NCI-H526 (cell line): ENCODE measurements at regions not wholly inside any gene's neighbourhood (a gene's known extent, or its start where the extent isn't known, plus 50 kb on each side); places are given as distances from the start of the nearest gene placed in this dataset.
A peak's percentile ranks its signal among the peaks of the same experiment; 100 is the strongest.
"Not testable (repeated sequence)": the region's sequence is repeated elsewhere in the genome, so short reads cannot be mapped to it uniquely, and the experiment has no call there.

ENCODE experiments used
- DNase-seq, 2 experiments: peaks; one replicate each; lab custom pipeline; 2025; lab: John Stamatoyannopoulos, UW

DNA sequence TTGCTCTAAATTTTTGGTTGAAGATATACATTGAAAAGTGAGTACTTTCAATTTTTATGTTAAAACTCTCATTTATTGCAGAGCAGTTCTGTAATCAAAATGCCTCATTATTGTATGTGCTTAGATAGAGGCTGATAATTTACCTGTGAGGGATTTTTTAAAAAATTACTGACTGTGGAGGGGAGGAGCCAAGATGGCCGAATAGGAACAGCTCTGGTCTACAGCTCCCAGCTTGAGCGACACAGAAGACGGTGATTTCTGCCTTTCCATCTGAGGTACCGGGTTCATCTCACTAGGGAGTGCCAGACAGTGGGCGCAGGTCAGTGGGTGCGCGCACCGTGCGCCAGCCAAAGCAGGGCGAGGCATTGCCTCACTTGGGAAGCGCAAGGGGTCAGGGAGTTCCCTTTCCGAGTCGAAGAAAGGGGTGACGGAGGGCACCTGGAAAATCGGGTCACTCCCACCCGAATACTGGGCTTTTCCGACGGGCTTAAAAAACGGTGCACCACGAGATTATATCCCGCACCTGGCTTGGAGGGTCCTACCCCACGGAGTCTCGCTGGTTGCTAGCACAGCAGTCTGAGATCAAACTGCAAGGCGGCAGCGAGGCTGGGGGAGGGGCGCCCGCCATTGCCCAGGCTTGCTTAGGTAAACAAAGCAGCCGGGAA, 89.4 kb downstream of the DDX11 start:
- DNase-seq = not testable (repeated sequence)

DNA sequence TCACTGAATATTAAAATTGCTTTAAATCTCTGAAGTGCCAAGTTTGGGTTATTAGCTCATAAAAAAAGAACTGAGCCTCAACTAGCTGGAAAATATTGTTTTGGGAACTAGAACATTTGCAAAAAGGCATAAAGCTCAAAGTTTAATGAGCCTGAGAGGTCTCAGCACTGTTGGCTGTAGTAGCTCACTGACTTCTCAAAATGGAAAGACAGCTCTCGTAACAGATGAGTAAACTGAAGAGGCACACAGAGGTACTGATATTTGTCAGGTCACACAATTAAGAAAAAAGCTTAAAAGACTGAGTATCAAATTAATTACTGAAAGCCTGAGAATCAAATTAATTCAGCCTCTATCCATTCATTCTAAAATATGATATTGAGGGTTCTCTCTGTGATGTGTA, 100.6 kb downstream of the DDX11 start:
- DNase-seq = not testable (repeated sequence)

DNA sequence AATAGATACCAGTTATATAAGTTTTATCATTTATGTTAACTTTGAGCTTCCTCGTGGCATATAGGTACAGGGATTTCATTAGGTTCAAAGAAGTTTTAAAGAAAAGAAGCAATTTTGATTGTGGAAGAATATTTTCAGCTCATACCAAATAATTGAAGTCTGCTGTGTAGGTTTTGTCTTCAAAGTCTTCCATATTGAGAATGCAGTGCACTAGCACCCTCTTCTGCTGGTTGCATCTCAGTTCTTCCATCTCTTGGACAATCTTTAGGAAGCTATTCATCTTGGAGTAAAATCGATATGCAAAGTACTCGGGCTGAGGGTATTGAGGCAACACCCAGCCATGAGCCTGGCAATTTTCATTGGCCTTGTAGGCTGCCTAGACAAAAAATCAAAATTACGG, 103.9 kb downstream of the DDX11 start:
- not testable (repeated sequence) for DNase-seq

DNA sequence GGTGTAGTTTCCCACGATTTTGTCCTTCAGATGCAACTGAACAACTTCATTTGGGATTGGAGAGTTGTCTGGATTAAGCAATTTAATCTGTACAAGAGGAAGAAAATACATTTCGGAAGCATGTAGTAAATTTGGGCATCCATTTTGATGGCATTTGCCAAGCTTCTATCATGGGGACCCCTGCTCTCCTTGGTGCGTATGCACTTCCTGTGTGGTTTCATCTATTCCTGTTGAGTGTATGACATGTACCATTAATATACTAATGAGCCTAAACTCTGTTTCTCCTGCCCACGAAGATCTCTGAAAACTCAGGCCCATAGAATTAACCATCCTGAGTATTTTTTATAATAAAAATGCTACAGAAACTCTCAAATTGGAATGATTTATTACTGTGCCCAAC, 105.2 kb downstream of the DDX11 start:
- DNase-seq = not testable (repeated sequence)

DNA sequence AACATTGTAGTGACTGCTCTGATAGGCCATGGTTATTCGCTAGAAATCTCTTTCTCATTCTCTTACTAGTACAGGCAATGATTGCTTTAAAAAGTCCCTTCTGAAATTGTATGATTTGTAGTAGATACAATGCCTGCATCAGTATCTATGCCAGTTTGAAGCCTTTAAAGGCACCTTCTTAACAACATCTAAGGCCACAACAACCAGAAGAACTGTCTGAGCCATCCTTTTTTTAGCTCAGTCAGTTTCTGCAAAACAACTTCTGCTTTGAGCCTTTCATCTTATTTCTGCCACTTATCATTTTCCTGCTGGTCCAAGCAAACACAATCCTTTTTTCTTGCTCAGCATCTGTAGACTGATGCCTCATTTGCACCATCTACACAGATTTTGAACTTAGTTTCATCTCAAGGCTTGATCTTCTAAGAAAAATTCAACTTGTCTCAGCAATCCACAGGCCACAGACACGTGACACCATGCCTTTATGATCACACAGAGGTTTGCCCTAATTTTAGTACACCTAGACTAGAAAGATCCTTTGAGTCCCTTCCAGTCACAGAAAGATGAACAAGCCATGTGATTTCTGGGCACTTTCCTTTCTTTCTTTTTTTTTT, 106.1 kb downstream of the DDX11 start:
- not testable (repeated sequence) for DNase-seq

DNA sequence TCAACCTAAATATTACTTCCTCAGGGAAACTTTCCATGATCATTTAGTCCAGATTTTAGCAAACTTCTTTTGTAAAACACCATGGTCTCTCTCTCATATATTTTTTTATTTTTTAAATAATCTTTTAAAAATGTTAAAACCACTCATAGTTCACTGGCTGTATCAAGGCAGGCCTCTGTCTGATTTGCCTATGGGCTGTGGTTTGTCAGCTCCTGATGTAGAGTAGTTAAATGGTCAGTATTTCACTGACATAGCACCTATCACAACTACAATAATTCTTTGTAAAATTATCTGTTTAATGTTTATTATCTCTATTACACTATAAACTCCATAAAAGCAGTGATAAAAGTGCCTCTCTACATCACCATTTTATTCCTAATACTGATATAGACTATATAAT, 108.9 kb downstream of the DDX11 start:
- not testable (repeated sequence) for DNase-seq

DNA sequence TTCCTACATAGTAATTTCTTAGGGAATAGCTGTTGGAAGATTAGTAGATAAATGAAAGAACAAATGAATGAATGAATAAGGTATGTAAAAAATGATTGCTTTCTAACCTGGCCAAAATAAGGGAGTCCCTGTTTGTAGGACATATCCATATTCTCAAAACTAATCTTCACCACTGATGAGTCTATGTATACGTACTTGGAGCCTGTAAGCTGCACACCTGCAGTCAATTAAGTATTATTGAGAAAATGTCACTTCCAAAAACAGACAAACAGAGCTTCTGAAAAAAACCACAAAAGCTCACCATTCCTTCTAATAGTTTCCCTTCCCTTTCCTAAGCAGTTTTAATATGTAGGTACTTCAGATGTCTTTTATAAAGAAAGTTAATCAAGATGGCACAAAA, 109.4 kb downstream of the DDX11 start:
- not testable (repeated sequence) for DNase-seq

DNA sequence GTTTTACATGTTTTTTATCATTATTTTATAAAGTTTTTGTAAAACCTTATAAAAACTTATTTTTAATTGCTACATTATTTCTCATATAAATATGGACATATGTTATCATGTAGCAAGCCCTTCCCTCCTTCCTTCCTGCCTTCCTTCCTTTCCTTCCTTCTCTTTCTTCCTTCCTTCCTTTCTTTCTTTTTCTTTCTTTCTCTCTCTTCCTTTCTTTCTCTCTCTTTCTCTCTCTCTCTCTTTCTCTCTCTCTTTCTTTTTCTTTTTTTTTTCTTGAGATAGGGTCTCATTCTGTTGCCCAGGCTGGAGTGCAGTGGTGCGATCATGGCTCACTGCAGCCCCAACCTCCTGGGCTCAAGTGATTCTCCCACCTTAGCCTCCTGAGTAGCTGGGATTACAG, 110.2 kb downstream of the DDX11 start:
- not testable (repeated sequence) for DNase-seq

DNA sequence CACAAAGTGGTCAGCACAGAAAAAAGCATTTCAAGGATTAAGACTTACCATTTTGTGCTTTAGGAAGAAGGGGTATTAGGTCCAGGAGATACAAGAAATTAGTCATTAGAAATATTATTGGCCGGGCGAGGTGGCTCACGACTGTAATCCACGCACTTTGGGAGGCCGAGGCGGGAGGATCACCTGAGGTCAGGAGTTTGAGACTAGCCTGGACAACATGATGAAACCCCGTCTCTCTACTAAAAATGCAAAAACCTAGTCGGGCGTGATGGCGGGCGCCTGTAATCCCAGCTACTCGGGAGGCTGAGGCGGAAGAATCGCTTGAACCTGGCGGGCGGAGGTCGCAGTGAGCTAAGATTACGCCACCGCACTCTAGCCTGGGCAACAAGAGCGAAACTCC, 111.0 kb downstream of the DDX11 start:
- DNase-seq = not testable (repeated sequence)

DNA sequence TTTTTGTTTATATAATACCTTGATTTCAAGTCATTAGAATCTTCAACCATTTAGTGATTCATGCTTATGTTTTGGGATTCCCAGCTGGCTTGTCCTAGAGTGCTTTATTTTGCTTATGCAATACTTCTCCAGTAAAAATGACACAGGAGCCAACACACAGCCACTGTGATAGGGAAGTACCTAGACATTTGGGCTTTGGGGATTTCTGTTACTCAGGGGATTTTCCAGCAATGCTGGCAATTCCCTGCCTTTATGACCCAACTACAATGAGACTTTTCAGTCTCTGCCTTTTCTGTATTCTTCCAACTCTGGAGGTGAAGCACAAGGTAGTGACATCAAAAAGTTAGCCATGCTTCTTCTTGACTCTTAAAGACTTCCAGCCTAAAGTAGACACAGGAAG, 119.0 kb downstream of the DDX11 start:
- not testable (repeated sequence) for DNase-seq

DNA sequence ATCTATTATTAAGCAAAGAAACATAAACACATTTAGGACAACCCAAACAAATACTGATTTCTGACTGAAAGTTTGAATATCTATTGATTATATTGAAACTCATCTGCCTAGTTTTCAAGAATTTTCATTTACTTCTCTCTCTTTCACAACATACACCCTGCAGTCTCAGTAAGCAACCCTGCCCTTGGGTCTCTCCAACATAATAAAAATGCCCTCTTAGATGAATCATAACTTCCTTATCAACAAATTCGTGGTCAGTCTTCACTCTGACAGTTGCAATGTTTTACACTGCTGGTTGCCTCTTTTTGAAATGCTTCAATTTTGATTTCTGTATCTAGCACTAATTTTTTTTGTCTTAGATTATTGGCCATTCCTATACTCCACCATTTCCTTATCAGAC, 122.0 kb downstream of the DDX11 start:
- not testable (repeated sequence) for DNase-seq

DNA sequence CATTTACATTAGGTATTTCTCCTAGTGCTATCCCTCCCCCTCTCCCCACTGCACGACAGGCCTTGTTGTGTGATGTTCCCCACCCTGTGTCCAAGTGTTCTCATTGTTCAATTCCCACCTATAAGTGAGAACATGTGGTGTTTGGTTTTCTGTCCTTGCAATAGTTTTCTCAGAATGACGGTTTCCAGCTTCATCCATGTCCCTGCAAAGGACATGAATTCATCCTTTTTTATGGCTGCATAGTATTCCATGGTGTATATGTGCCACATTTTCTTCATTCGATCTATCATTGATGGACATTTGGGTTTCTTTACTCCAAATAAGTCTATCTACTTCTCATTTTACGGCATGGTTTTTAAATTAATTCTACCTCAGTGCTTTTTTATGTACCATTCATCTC, 125.8 kb downstream of the DDX11 start:
- not testable (repeated sequence) for DNase-seq

DNA sequence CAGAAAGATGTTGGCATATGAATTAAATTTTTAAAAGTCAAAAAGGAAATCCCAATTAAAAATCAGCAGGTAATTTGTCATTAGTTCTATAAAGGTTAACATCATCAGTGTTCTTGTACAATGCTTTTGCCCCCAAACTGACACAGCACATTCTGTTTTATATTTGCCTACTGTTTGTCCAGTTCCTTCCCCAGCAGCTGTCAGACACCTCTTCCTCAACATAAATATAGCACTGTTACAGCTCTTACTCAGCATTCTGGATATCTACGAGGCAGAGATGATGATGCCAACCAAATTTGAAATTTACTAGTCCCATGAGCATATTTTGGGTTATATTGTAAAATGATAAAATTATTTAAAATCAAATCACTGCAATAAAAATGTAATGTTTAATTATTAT, 124.6 kb downstream of the SINHCAF start:
- DNase-seq = peak in 1 of 2 experiments; percentile 17

DNA sequence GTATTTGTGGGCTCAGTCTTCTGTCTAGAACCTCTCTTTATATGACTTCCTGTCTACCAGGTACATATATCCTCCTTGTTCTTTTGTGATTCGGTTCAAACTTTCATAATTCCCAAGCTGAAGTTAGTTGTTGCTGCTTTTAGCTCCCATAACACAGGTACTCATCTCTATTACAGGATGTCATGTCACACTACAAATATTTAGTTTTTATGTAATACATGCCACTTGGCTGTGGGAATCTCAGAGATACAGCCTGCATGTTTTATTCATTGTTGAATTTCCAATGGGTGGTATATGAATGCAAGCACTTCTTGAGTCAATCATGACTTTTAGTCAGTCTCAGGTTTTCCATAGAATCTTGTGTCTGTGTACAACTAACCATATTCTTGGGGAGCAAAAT, 122.7 kb downstream of the SINHCAF start:
- no peak for DNase-seq

DNA sequence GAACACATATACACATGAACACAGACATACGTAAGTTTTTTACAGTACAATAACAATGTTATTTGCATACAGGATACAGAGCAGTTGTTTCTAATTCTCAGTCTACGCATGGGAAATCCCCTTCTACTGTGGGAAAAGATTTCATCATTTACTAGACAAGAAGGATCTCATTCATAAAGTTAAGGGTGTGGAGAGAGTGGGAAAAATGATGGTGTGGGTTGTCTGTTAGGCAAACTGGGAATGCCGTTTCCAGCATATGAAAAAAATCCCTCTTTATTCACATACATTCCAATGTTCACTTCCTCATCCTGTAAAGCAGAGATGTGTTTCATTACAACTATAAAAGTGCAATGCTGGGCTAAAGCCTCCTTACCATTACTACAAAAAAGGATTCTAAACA, 120.9 kb downstream of the SINHCAF start:
- no peak for DNase-seq

DNA sequence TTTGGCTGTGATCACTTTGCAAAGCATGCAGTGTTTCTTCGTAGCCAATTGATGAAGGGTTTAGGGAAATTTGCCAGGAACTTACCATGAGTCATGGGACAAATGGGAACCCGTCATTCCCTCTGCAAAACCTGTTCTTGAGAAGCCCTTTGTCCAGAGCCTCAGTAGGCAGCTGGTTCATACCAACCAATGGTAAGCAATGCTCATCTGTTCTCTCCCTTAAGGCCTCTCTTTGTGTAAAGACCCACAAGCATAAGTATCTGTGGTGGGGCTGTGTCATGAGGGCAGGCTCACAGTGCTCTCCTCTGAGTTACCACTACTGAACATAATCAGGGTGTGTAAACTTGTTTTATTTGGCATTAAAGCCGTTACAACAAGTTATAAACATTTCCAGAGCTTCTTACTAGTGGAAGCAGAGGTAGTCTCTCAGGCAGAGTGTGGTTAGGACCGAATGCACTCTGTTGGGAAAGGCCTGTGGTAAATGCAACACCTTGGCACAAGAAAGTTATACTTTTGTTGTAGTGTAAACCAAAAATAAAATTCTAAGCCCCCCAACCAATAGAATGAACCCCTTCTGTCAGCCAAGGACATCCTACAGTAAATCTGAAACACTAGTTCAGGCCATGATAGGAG, 119.8 kb downstream of the SINHCAF start:
- DNase-seq = no peak

DNA sequence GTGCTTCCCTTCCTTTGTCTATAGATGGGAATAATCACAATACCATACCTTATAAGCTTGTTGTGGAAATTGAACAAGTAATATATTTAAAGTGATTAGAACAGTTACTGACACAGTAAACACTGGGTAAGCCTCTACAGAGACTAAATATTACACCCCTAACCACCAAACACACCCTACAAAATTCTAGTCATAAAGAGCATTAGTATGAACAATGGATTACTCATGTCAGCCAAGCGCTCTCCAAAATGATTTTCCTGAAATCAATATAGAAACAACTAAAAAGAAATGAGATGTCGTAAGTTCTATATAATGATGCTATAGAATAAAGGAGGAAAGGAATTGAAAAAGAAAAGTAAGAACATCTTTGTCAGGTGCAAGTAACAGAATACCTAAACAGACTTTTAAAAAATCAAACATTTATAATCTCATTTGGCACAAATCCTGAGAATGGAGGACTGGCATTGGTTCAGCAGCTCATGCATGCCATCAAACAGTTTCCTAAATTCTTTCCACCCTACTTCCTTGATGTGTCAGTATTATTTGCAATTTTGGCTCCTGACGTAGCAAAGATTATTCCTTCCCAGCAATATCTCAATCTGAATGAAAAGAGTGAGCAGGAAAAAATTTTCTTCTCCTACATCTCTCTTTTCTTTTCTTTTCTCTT, 118.0 kb downstream of the SINHCAF start:
- no peak for DNase-seq

DNA sequence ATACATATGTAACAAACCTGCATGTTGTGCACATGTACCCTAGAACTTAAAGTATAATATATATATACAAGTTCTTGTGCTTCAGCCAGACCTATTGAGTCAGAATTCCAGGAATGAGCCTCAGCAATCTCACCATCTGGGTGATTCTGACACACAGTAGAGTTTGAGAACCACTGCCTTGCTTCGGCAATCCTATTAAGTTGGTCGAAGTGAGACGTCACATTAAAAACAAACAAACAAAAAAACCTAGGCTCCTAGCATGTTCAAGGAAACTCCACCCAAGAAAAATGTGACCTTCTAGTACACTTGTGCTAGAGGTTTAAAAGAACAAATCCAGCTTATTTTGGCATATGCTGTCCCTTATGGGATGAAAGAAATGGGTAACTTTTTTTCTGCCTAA, 115.8 kb downstream of the SINHCAF start:
- no peak for DNase-seq

DNA sequence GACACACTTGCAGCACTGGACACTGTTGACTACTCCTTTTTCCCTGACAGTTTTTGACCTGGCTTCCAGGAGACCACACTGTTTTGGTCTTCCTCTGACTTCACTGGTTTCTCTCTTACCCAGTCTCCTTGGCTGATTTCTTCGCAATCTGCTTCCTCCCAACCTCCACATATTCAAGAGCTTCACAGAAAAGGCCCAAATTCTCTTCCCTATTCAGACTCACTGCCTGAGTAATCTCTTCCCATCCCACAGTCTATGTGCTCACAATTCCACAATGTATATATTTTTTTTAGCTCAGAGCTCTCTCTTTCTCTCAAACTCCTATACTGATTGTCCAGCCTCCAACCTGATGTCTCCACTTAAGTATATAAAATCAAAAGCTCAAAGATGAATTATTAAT, 115.4 kb downstream of the SINHCAF start:
- DNase-seq = no peak

DNA sequence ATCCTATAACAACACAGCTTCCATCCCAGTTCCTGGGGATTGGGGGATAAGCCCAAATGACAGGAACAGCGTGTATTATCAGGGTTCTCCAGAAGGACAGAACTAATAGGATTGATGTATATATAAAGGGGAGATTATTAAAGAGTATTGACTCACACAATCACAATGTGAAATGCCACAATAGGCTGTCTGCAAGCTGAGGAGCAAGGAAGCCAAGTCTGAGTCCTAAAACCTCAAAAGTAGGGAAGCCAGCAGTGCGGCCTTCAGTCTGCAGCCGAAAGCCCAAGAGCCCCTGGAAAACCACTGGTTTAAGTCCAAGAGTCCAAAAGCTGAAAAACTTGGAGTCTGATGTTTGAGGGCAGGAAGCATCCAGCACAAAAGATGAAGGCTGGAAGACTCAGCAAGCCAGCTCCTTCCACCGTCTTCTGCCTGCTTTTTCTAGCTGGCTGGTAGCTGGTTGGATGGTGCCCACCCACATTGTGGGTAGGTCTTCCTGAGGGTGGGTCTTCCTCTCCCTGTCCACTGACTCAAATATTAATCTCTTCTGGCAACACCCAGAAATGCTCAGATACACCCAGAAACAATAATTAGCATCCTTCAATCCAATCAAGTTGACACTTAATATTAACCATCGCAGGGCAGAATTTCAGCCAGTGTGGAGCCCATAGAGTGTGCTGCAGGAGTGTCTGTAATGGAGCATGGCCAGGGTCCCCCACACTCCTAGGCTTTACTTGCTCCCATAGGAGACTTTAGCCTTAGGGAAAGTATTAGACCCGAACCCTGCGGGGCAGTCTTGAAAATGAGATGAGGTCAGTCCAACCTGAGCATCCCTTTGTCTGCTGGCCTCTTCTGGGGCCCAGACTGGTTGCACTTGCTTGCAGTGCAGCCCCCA, 111.1 kb downstream of the SINHCAF start:
- DNase-seq = no peak

DNA sequence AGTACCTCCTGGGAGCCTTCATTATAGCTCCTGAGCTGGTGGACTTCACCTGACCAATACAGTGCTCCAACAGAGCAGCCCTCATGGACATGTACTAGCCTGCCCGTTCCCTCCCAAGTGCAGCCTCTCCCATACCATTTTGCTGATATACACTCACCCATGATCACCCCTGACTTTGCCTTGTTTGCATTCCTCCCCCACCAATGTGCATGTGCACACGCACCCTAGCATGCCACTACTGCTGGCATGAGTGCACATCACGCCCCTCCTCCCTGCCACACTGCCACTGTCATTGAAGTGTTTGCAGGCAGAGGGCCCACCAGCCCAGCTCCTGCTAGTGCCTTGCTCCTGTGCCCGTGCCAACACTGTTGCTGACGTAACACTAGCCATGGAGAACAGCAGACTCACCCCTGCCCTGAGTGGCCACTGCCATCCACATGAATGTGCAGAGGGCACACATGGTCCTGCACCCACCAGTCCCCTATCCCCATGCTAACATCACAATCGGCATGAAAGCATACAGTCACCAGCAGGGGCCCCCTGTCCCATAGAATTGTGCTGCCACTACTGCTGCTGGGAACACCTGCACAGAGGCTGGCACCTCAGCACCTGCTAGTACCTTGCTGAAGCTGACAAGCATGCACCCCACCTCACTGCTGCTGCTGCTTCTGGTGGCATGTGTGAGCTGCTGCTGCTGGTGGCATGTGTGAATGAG, 110.3 kb downstream of the SINHCAF start:
- DNase-seq = peak in 1 of 2 experiments; percentile 17
